Tibial nerve (tissue), 4 donors: ENCODE measurements at regions not wholly inside any gene's neighbourhood (a gene's known extent, or its start where the extent isn't known, plus 50 kb on each side); places are given as distances from the start of the nearest gene placed in this dataset.

Experiments
- EP300 ChIP-seq, 2 donors: sonication (generic); formaldehyde crosslinking; IDR thresholded peaks; one replicate each; pipeline ENCODE4 v1.6.1; 2017; ENCODE audit warnings: antibody characterized with exemption in 2 of 2, mild to moderate bottlenecking in 1 of 2
- POLR2A ChIP-seq, 2 donors: fragments of 450-650 bp; IDR thresholded peaks; one replicate each; pipeline ENCODE4 v1.6.1; 2017; ENCODE audit warnings: antibody characterized with exemption in 2 of 2, mild to moderate bottlenecking in 2 of 2, moderate library complexity in 2 of 2
- TF ChIP-seq, protein P1 (sequence below), 5 experiments: fragments of 200-600 bp in 3 of 5; fragments of 450-650 bp in 2 of 5; sonication (generic) in 3 of 5; IDR thresholded peaks; one replicate each; pipeline ENCODE4 v1.5.1; 2016 to 2019; ENCODE audit warnings: antibody characterized with exemption in 5 of 5, mild to moderate bottlenecking in 3 of 5, moderate library complexity in 2 of 5

GRCh38 chr1:22366346-22366745 is 85.3 kb upstream of the ZBTB40 start:
- TF ChIP-seq, protein P1, sequence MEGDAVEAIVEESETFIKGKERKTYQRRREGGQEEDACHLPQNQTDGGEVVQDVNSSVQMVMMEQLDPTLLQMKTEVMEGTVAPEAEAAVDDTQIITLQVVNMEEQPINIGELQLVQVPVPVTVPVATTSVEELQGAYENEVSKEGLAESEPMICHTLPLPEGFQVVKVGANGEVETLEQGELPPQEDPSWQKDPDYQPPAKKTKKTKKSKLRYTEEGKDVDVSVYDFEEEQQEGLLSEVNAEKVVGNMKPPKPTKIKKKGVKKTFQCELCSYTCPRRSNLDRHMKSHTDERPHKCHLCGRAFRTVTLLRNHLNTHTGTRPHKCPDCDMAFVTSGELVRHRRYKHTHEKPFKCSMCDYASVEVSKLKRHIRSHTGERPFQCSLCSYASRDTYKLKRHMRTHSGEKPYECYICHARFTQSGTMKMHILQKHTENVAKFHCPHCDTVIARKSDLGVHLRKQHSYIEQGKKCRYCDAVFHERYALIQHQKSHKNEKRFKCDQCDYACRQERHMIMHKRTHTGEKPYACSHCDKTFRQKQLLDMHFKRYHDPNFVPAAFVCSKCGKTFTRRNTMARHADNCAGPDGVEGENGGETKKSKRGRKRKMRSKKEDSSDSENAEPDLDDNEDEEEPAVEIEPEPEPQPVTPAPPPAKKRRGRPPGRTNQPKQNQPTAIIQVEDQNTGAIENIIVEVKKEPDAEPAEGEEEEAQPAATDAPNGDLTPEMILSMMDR (IDR thresholded peaks at IDR 0.05) = no peak
- TF ChIP-seq POLR2A (IDR thresholded peaks at IDR 0.05) = no peak
- no peak for TF ChIP-seq EP300 (IDR thresholded peaks at IDR 0.05)
